SH-SY5Y (cell line): ENCODE measurements at regions not wholly inside any gene's neighbourhood (a gene's known extent, or its start where the extent isn't known, plus 50 kb on each side); places are given as distances from the start of the nearest gene placed in this dataset.

Source experiments
- GATA2 ChIP-seq: IDR thresholded peaks from 2 replicates; pipeline ENCODE4 v1.6.1; 2011; ENCODE audit warnings: mild to moderate bottlenecking, low read depth, low read length
- GATA3 ChIP-seq: IDR thresholded peaks from 2 replicates; pipeline ENCODE4 v1.6.1; 2011; ENCODE audit warnings: low read depth, mild to moderate bottlenecking, low read length, moderate library complexity

DNA sequence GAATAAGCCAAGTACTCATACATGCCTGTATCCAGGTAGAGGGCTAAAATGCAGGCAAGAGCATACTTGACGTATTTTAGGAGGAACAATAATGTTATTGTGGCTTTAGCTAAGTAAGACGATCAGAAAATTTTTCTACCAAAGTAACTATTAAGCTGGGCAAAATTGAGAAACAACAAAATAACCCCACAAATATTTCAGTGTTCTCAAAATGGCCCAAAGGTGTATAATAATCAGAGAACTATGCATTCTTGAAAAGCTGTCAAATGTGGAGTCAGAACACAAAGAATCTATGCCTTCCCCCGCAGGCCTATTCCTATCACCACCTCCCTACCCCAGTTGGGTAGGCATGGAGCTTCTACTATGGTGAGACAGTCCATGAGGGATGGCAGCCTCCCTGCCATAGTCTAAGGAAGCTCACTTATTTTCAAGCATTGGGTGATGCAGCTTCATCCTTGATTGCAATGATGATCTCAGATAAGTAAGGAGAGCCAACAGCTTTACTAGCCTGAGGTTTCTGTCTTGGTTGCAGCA is 1132.5 kb upstream of the SPRY2 start:
- TF ChIP-seq GATA2, result no peak
- no peak for TF ChIP-seq GATA3
